NCI-H2227 (cell line): ENCODE measurements at regions not wholly inside any gene's neighbourhood (a gene's known extent, or its start where the extent isn't known, plus 50 kb on each side); places are given as distances from the start of the nearest gene placed in this dataset.

ENCODE experiments used
- DNase-seq: peaks from one replicate; lab custom pipeline; 2025; ENCODE audit not compliant: unreplicated experiment; lab: John Stamatoyannopoulos, UW

- no peak for DNase-seq
Observed at GRCh38 chr20:40414843-40415615, 274.0 kb downstream of the MAFB start.

GRCh38 chr20:40410028-40410427 is 279.0 kb downstream of the MAFB start:
- DNase-seq = no peak

DNA sequence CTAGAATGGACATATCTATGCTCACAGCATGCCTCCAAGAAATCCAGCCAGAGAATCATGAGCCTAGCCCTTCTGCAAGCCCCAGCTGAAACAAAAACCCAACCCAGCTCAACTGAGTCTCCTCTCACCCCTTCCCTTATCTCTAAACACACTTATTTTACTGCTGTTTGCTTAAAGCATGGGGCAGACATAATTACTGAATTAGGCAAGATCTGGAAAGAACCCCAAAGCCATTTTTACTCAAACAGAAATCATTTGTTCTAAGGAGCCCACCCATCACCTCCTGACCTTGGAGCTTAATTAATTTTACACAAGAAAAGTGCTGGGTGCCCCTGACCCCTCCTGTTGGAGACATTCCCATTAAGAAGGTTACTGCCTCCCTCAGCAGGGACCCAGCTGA is 291.6 kb downstream of the MAFB start:
- no peak for DNase-seq

GRCh38 chr20:40393197-40394079 is 295.6 kb downstream of the MAFB start:
- no peak for DNase-seq

- no peak for DNase-seq
Observed at GRCh38 chr20:40390654-40391053, 298.4 kb downstream of the MAFB start.

DNA sequence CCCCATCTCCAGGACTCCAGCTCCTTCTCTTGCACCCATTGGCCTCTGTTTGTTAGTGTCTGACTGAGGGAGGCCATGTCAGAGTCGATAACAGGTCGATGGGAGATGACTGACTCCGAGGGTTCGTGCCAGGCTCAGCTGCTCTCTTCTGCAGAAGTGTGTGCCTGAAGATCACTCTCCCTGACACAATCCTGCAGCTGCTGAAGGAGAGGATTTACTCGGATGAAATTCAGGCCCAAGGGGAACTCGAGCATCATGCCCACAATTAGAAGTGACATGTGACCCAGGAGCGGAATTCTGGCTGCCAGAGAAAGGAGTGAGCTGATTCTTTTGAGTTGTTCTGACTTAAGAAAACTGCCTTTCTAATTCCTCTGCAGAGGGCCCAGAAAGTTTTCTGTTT is 318.2 kb downstream of the MAFB start:
- peak; percentile 7 for DNase-seq

GRCh38 chr20:40368876-40369275 is 320.2 kb downstream of the MAFB start:
- no peak for DNase-seq

DNA sequence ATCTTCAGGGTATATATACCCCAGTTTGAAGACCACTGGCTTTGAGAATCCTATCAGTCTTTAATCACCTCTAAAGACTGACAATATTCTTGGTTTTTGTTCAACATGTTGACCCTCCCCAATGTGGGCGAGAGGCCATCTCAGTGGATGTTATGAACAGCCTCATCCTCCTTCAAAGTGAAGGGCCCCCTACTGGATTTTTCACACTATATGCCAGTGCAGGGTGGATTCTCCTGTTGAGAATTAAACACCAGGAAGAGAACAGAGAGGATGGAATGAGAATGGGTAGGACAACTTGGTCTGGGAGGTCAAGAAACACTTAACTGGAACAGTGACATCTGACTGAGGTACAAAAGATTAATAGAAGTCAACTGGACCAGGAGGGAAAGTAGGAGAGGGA is 327.1 kb downstream of the MAFB start:
- DNase-seq = no peak

DNA sequence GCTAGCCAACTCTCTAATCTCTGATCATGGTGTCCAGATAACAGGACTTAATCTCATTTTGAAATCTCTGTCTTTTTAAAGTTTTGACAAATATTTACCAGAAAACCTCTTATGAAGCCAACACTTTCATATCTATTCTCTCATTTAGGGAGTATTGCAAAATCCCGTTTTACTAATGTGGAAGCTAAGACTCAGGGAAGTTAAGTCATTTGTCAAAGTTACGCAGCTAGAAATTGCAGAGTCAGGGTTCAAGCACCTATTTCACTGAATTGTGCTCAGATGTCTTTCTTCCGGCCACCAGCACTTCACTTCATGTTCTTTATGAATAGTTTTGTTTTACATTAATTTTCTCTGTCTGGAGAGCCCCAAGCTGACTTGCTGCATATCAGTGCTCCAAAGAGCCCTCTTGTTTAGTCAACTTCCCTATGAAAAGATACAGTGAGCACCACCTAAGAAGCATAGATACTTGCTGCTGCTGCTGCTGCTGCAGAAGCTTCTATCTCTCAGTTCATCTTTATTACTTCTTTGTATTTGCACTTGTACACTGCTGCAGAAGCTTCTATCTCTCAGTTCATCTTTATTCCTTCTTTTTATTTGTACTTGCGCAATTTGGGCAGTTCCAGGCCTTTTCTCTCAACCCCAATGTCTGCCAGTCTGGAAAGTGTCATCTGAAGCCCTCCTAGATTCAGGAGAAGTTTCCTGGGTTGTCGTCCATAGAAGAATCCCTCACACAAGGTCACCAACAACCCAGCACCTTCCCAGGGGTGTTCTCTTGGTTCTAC is 329.7 kb downstream of the MAFB start:
- DNase-seq = no peak

GRCh38 chr20:40354880-40355279 is 334.2 kb downstream of the MAFB start:
- no peak for DNase-seq

DNA sequence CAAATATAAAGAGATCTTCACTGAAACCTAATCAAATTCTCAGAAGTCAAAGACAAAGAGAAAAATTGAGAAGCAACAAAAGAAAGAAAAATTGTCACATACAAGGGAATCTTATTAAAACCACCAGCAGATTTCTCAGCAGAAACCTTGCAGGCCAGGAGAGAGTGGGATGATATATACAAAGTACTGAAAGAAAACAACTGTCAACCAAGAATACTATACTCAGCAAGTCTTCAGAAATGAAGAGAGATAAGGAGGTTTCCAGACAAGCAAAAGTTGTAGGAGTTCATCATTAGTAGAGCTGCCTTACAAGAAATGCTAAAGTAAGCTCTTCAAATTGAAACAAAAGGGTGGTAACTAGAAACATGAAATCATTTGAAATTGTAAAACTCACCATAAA is 345.6 kb downstream of the MAFB start:
- no peak for DNase-seq

GRCh38 chr20:40341561-40341960 is 347.5 kb downstream of the MAFB start:
- DNase-seq = no peak

DNA sequence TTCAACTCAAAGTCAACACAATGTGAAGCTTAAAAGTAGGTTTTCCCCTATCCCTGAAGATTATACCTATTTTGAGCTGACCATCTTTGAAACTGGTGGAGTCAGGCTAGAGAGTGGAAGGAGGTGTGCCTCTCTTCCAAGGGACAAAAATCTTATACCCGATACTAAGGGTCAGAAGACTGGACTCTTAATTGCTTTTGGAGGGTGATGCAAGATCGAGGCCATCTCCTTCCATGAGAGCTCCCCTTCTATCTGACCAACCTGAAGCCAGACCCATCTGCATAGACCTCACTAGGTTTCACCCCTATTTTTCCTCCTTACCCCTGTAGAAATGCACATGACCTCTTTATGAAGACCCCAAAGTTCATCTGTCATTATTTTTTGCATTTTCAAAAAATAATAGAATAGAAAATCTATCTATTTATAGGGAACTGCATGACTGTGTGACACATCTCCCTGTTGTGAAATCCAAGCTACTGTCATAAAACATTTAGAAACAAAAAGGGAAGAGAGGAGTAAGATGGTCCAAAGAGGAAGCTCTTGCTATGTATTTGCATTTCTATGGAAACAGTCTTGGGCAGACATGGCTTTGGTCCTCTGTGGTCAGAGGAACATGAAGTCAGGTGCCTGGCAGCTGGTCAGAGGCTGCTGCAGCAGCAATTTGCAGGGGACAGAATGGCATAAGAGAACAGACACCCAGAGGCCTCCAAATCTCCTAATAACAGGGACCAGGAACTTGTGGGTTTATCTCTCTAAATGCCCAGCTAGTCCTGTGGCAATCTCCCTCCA is 349.2 kb downstream of the MAFB start:
- DNase-seq = no peak

DNA sequence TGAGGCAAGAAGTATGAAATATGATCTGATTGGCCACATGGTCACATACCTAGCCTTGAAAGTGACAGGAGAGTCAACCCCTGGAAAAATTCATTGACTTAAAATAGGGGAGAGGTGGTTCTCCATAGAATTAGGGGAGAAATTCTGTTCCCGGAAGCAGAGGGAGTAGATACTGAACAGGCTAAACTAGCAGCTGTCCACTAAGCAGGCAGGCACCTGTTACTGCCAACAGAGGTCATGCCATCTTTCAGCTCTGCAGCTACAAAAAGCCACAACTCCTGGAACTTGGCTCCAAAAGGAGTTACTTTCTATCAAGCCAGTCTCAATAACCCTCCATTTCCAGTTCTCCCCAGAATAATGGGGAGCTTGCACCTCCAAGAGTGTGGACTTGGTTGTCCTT is 352.5 kb downstream of the MAFB start:
- DNase-seq = no peak

DNA sequence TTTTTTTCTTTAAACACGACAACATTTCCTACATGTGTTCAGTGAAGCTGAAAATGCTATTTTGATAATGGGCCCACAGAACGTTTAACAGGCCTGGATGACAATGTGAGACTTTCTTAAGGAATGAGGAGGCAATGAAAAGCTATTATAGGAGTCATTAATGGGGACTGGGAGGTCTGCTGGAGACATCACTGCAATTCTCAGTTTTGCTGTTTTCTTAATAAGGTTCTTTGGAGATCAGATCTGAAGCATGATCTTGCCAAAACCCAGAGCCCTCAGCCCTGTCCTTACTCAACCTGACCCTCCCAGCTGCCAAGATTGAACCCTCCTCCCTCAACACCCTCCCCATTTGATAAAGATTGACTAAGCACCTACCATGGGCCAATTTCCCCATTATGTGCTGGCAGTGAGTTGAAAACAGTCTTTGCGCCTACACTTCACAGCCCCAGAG is 353.1 kb downstream of the MAFB start:
- peak; percentile 85 for DNase-seq

DNA sequence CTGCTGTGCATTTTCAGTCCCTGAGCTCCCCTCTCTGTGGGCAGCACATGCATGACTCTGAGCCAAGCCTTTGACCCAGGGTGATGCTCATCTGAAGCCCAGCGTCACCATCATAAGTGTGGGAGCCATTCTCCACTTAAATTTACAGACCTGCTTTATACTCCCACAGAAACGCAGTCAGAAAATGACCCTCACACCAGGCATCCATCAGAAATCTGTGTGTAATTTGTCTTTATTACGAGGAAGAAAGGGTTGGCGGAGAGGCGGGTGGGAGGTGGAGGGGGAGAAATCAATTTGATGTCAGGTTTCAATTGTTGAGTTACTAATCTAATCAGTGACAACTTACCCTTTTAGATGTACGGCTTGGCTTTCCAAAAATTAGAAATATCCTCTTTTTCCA is 353.6 kb downstream of the MAFB start:
- peak; percentile 85 for DNase-seq

GRCh38 chr20:40333591-40333990 is 355.4 kb downstream of the MAFB start:
- DNase-seq = no peak

- DNase-seq = peak; percentile 37
Observed at GRCh38 chr20:40331807-40332560, 357.1 kb downstream of the MAFB start.

DNA sequence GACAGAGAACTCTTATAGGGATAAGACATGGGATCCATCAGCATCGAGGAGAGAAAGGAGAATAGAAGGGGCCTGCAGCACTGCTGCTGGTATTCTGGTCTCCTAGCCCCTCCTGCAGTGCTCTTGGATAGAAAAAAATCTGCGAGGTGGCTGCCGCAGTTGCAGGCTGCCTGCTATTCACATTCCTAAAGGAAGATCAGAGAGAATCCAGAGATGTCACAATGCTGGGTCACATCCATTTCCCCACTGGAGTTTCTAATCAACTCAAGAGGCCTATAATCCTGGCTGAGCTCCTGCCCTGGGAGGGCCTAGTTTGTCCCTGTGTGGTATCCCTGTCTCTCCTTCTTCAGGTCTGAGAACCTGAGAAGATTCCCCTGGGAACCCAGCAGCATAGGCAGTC is 357.8 kb downstream of the MAFB start:
- DNase-seq = no peak

GRCh38 chr20:40329321-40329720 is 359.7 kb downstream of the MAFB start:
- no peak for DNase-seq
